HEK293 (cell line): ENCODE measurements at regions not wholly inside any gene's neighbourhood (a gene's known extent, or its start where the extent isn't known, plus 50 kb on each side); places are given as distances from the start of the nearest gene placed in this dataset.

Experiments
- CTCF ChIA-PET: fragments of 350-600 bp; formaldehyde crosslinking; extraction: SDS; loops from one replicate; lab custom pipeline; 2021; ENCODE audit warnings: antibody characterized with exemption; lab: Yijun Ruan, JAX
- POLR2A ChIA-PET: fragments of 300-600 bp; formaldehyde crosslinking; extraction: SDS; loops from one replicate; lab custom pipeline; 2020; ENCODE audit warnings: antibody characterized with exemption, inconsistent platforms; lab: Yijun Ruan, JAX
- H3K27ac ChIP-seq: fragments of 200-500 bp; sonication (Bioruptor generic); 2 replicates; pipeline ENCODE4 v1.5.1; 2014; ENCODE audit warnings: low read depth, low read length, control low read depth, inconsistent platforms; ENCODE audit errors: extremely low read depth
- H3K36me3 ChIP-seq, 2 experiments: fragments of 200-500 bp in 1 of 2; sonication (Bioruptor generic) in 1 of 2; 1 replicate in 1 of 2; 2 replicates in 1 of 2; pipeline ENCODE4 v1.5.1; 2014 to 2017; ENCODE audit warnings: inconsistent platforms in 2 of 2, low read length in 2 of 2; ENCODE audit not compliant: control insufficient read depth in 2 of 2, insufficient read depth in 1 of 2
- H3K4me1 ChIP-seq: fragments of 200-500 bp; sonication (Bioruptor generic); 2 replicates; pipeline ENCODE4 v1.5.1; 2014; ENCODE audit warnings: mild to moderate bottlenecking, low read length, inconsistent platforms; ENCODE audit not compliant: control insufficient read depth, insufficient read depth
- H3K4me3 ChIP-seq: 2 replicates; pipeline ENCODE4 v1.5.1; 2011; ENCODE audit warnings: low read depth, mild to moderate bottlenecking, control low read depth, low read length, moderate library complexity
- H3K9me3 ChIP-seq: fragments of 200-500 bp; sonication (Bioruptor generic); 2 replicates; pipeline ENCODE4 v1.5.1; 2014; ENCODE audit warnings: low read depth, low read length, inconsistent platforms; ENCODE audit not compliant: control insufficient read depth, insufficient read depth
- BCL11B ChIP-seq: fragments of 450-650 bp; formaldehyde crosslinking; IDR thresholded peaks from 2 replicates; pipeline ENCODE4 v1.5.1; 2016; ENCODE audit warnings: low read depth, missing biosample characterization, missing genetic modification characterization
- GLIS1 ChIP-seq: fragments of 450-650 bp; formaldehyde crosslinking; IDR thresholded peaks from 2 replicates; pipeline ENCODE4 v1.5.1; 2016; ENCODE audit warnings: missing biosample characterization, missing genetic modification characterization
- IKZF3 ChIP-seq: fragments of 450-650 bp; IDR thresholded peaks from 2 replicates; pipeline ENCODE4 v1.5.0; 2018; ENCODE audit warnings: missing biosample characterization, mild to moderate bottlenecking, missing genetic modification characterization, moderate library complexity
- MEIS1 ChIP-seq: sonication (generic); formaldehyde crosslinking; IDR thresholded peaks from 2 replicates; pipeline ENCODE4 v1.8.1; 2022; ENCODE audit warnings: missing genetic modification reagents, mild to moderate bottlenecking, borderline replicate concordance
- SALL2 ChIP-seq: fragments of 450-650 bp; formaldehyde crosslinking; IDR thresholded peaks from 2 replicates; pipeline ENCODE4 v1.5.0; 2017; ENCODE audit warnings: missing biosample characterization, mild to moderate bottlenecking, missing genetic modification characterization, borderline replicate concordance
- WT1 ChIP-seq: fragments of 450-650 bp; formaldehyde crosslinking; IDR thresholded peaks from 2 replicates; pipeline ENCODE4 v1.5.1; 2016; ENCODE audit warnings: missing biosample characterization, missing genetic modification characterization
- ZIC2 ChIP-seq: fragments of 450-650 bp; formaldehyde crosslinking; IDR thresholded peaks from 2 replicates; pipeline ENCODE4 v1.5.1; 2016; ENCODE audit warnings: missing biosample characterization, missing genetic modification characterization
- ZNF121 ChIP-seq: fragments of 450-650 bp; formaldehyde crosslinking; IDR thresholded peaks from 2 replicates; pipeline ENCODE4 v1.5.1; 2016; ENCODE audit warnings: missing biosample characterization, missing genetic modification characterization
- ZNF133 ChIP-seq: fragments of 450-650 bp; formaldehyde crosslinking; IDR thresholded peaks from 2 replicates; pipeline ENCODE4 v1.5.1; 2016; ENCODE audit warnings: missing biosample characterization, missing genetic modification characterization
- ZNF138 ChIP-seq: fragments of 450-650 bp; formaldehyde crosslinking; IDR thresholded peaks from 2 replicates; pipeline ENCODE4 v1.5.1; 2016; ENCODE audit warnings: missing biosample characterization, missing genetic modification characterization, borderline replicate concordance
- ZNF341 ChIP-seq: fragments of 450-650 bp; formaldehyde crosslinking; IDR thresholded peaks from 2 replicates; pipeline ENCODE4; 2016; ENCODE audit warnings: low read depth, missing biosample characterization, missing genetic modification characterization
- ZNF501 ChIP-seq: fragments of 450-650 bp; formaldehyde crosslinking; IDR thresholded peaks from 2 replicates; pipeline ENCODE4 v1.5.1; 2016; ENCODE audit warnings: missing biosample characterization, missing genetic modification characterization
- ZNF664 ChIP-seq: fragments of 450-650 bp; formaldehyde crosslinking; IDR thresholded peaks from 2 replicates; pipeline ENCODE4 v1.5.1; 2016; ENCODE audit warnings: missing biosample characterization, missing genetic modification characterization
- ZNF76 ChIP-seq: fragments of 450-650 bp; formaldehyde crosslinking; IDR thresholded peaks from 2 replicates; pipeline ENCODE4; 2016; ENCODE audit warnings: low read depth, missing biosample characterization, missing genetic modification characterization, borderline replicate concordance
- ZSCAN23 ChIP-seq: fragments of 450-650 bp; formaldehyde crosslinking; IDR thresholded peaks from 2 replicates; pipeline ENCODE4 v1.5.1; 2016; ENCODE audit warnings: missing biosample characterization, missing genetic modification characterization
- TF ChIP-seq, protein P1 (sequence below): fragments of 450-650 bp; formaldehyde crosslinking; IDR thresholded peaks from 2 replicates; pipeline ENCODE4 v1.5.1; 2017; ENCODE audit warnings: missing biosample characterization, missing genetic modification characterization
- TF ChIP-seq, protein P2 (sequence below): fragments of 450-650 bp; formaldehyde crosslinking; IDR thresholded peaks from 2 replicates; pipeline ENCODE4 v1.5.1; 2016; ENCODE audit warnings: missing biosample characterization, missing genetic modification characterization
- TF ChIP-seq, protein P3 (sequence below): fragments of 450-650 bp; formaldehyde crosslinking; IDR thresholded peaks from 2 replicates; pipeline ENCODE4 v1.5.1; 2016; ENCODE audit warnings: missing biosample characterization, missing genetic modification characterization, borderline replicate concordance
- TF ChIP-seq, protein P4 (sequence below): fragments of 450-650 bp; formaldehyde crosslinking; IDR thresholded peaks from 2 replicates; pipeline ENCODE4 v1.5.1; 2016; ENCODE audit warnings: missing biosample characterization, missing genetic modification characterization
- TF ChIP-seq, protein P5 (sequence below): fragments of 450-650 bp; formaldehyde crosslinking; conservative IDR thresholded peaks from 2 replicates; pipeline ENCODE4 v1.5.1; 2016; ENCODE audit warnings: low read depth, missing biosample characterization, missing genetic modification characterization

DNA sequence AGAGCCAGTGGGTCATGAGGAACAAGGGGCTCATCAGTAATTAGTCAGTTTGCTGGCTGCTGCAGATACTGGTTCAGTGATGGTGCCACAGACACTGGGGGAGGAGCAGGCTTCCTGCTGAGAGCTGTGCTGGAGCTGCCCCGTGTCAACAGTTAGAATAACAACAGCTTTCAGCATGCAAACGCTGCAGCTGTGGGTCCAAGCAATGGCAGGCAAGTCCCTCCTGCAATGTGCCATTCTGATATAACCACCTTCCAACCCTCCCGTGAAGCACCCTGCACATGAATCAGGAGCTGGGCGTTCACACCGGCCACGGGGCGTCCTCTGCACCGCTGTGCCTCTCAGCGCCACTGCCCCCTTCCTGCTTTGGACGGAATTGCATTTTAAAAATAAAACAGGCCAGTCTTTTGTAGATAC, 258.4 kb upstream of the SFSWAP start:
- H3K4me1 ChIP-seq = no peaks in the 10 kb centered on the region
- H3K27ac ChIP-seq = no peak overlapping the region
- ChIA-PET POLR2A (no interaction called here), CTCF (interaction anchor here (0.6 to 0.8 kb wide), 4 partner anchors 27 to 558 kb away, joined by 3 to 4 read pairs (median 3); no protein-coding TSS in a partner anchor)
- TF ChIP-seq ZNF501 (tag by site-specific recombination) = no peak
- TF ChIP-seq IKZF3 (tag by site-specific recombination) = no peak
- TF ChIP-seq ZNF121 (tag by site-specific recombination) = 0 out of 2 replicates have a peak, but pooled peaks have one; percentile 27
- TF ChIP-seq WT1 (tag by site-specific recombination) = no peak
- TF ChIP-seq GLIS1 (tag by site-specific recombination) = peak; percentile 31
- TF ChIP-seq BCL11B = no peak
- TF ChIP-seq ZIC2 = peak; percentile 50
- TF ChIP-seq, protein P1, sequence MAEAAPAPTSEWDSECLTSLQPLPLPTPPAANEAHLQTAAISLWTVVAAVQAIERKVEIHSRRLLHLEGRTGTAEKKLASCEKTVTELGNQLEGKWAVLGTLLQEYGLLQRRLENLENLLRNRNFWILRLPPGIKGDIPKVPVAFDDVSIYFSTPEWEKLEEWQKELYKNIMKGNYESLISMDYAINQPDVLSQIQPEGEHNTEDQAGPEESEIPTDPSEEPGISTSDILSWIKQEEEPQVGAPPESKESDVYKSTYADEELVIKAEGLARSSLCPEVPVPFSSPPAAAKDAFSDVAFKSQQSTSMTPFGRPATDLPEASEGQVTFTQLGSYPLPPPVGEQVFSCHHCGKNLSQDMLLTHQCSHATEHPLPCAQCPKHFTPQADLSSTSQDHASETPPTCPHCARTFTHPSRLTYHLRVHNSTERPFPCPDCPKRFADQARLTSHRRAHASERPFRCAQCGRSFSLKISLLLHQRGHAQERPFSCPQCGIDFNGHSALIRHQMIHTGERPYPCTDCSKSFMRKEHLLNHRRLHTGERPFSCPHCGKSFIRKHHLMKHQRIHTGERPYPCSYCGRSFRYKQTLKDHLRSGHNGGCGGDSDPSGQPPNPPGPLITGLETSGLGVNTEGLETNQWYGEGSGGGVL = no peak
- TF ChIP-seq ZNF138 (tag by site-specific recombination) = no peak
- no peak for TF ChIP-seq SALL2 (tag by site-specific recombination)
- no peak for TF ChIP-seq ZSCAN23
- TF ChIP-seq, protein P2, sequence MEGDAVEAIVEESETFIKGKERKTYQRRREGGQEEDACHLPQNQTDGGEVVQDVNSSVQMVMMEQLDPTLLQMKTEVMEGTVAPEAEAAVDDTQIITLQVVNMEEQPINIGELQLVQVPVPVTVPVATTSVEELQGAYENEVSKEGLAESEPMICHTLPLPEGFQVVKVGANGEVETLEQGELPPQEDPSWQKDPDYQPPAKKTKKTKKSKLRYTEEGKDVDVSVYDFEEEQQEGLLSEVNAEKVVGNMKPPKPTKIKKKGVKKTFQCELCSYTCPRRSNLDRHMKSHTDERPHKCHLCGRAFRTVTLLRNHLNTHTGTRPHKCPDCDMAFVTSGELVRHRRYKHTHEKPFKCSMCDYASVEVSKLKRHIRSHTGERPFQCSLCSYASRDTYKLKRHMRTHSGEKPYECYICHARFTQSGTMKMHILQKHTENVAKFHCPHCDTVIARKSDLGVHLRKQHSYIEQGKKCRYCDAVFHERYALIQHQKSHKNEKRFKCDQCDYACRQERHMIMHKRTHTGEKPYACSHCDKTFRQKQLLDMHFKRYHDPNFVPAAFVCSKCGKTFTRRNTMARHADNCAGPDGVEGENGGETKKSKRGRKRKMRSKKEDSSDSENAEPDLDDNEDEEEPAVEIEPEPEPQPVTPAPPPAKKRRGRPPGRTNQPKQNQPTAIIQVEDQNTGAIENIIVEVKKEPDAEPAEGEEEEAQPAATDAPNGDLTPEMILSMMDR = 0 out of 2 replicates have a peak, but pooled peaks have one; percentile 18
- no peak for TF ChIP-seq MEIS1 (CRISPR knock-in tag)
- no peak for TF ChIP-seq ZNF76 (tag by site-specific recombination)
- no peak overlapping the region for H3K4me3 ChIP-seq
- H3K36me3 ChIP-seq = no peaks in the 10 kb centered on the region
- H3K9me3 ChIP-seq = no peaks in the 10 kb centered on the region

DNA sequence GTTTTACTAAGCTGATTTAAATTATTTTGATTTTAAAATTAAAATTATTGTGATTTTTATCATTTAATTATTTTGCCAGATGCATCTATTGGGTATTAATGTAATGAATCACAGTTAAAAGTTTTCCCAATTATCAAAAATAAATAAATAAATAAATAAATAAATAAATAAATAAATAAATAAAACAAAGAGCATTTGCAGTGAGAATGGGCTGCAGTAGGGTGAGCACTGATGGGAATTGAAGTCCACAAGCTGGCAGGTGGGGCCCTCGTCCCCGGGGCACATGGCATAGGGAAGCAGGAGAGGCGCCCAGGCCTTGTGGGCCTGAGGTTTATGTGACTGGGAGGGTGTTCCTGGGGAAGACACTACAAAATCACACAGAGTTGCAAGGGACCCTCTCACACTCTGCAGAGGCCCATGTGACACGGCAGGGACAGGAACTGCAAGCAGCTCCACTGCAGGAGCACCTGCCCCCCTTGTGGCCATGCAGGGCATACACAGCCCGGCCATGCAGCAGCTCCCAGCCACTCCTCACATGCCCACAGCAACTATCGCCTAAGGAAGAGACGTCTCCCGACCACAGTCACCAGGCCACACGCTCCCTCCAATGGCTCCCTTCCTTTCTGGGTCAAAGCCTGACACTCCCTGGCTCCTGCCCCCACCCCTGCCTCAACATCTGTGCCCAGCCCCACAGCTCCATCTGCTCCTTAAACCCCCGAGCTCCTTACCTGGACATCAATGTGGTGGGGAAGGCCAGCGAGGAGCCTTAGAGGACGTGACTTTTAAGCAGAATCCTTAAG, 256.3 kb upstream of the SFSWAP start:
- ChIA-PET POLR2A (no interaction called here), CTCF (interaction anchor here (0.5 to 2.5 kb wide), 27 partner anchors 9 to 773 kb away, joined by 3 to 23 read pairs (median 4); no protein-coding TSS in a partner anchor)
- no peaks in the 10 kb centered on the region for H3K9me3 ChIP-seq
- H3K27ac ChIP-seq = no peak overlapping the region
- no peak overlapping the region for H3K4me3 ChIP-seq
- H3K4me1 ChIP-seq = no peaks in the 10 kb centered on the region
- no peaks in the 10 kb centered on the region for H3K36me3 ChIP-seq
- TF ChIP-seq ZNF664 (tag by site-specific recombination) = peak; percentile 68; the same call in 1 of the 2 replicates
- TF ChIP-seq ZNF138 (tag by site-specific recombination) = peak; percentile 91; the same call in 1 of the 2 replicates
- peak; percentile 45; the same call in 1 of the 2 replicates for TF ChIP-seq ZNF341
- TF ChIP-seq ZNF133 = no peak
- TF ChIP-seq, protein P3, sequence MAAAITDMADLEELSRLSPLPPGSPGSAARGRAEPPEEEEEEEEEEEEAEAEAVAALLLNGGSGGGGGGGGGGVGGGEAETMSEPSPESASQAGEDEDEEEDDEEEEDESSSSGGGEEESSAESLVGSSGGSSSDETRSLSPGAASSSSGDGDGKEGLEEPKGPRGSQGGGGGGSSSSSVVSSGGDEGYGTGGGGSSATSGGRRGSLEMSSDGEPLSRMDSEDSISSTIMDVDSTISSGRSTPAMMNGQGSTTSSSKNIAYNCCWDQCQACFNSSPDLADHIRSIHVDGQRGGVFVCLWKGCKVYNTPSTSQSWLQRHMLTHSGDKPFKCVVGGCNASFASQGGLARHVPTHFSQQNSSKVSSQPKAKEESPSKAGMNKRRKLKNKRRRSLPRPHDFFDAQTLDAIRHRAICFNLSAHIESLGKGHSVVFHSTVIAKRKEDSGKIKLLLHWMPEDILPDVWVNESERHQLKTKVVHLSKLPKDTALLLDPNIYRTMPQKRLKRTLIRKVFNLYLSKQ (tag by site-specific recombination) = peak; percentile 68; the same call in 1 of the 2 replicates
- TF ChIP-seq, protein P4, sequence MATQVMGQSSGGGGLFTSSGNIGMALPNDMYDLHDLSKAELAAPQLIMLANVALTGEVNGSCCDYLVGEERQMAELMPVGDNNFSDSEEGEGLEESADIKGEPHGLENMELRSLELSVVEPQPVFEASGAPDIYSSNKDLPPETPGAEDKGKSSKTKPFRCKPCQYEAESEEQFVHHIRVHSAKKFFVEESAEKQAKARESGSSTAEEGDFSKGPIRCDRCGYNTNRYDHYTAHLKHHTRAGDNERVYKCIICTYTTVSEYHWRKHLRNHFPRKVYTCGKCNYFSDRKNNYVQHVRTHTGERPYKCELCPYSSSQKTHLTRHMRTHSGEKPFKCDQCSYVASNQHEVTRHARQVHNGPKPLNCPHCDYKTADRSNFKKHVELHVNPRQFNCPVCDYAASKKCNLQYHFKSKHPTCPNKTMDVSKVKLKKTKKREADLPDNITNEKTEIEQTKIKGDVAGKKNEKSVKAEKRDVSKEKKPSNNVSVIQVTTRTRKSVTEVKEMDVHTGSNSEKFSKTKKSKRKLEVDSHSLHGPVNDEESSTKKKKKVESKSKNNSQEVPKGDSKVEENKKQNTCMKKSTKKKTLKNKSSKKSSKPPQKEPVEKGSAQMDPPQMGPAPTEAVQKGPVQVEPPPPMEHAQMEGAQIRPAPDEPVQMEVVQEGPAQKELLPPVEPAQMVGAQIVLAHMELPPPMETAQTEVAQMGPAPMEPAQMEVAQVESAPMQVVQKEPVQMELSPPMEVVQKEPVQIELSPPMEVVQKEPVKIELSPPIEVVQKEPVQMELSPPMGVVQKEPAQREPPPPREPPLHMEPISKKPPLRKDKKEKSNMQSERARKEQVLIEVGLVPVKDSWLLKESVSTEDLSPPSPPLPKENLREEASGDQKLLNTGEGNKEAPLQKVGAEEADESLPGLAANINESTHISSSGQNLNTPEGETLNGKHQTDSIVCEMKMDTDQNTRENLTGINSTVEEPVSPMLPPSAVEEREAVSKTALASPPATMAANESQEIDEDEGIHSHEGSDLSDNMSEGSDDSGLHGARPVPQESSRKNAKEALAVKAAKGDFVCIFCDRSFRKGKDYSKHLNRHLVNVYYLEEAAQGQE = peak; percentile 86
- TF ChIP-seq, protein P5, sequence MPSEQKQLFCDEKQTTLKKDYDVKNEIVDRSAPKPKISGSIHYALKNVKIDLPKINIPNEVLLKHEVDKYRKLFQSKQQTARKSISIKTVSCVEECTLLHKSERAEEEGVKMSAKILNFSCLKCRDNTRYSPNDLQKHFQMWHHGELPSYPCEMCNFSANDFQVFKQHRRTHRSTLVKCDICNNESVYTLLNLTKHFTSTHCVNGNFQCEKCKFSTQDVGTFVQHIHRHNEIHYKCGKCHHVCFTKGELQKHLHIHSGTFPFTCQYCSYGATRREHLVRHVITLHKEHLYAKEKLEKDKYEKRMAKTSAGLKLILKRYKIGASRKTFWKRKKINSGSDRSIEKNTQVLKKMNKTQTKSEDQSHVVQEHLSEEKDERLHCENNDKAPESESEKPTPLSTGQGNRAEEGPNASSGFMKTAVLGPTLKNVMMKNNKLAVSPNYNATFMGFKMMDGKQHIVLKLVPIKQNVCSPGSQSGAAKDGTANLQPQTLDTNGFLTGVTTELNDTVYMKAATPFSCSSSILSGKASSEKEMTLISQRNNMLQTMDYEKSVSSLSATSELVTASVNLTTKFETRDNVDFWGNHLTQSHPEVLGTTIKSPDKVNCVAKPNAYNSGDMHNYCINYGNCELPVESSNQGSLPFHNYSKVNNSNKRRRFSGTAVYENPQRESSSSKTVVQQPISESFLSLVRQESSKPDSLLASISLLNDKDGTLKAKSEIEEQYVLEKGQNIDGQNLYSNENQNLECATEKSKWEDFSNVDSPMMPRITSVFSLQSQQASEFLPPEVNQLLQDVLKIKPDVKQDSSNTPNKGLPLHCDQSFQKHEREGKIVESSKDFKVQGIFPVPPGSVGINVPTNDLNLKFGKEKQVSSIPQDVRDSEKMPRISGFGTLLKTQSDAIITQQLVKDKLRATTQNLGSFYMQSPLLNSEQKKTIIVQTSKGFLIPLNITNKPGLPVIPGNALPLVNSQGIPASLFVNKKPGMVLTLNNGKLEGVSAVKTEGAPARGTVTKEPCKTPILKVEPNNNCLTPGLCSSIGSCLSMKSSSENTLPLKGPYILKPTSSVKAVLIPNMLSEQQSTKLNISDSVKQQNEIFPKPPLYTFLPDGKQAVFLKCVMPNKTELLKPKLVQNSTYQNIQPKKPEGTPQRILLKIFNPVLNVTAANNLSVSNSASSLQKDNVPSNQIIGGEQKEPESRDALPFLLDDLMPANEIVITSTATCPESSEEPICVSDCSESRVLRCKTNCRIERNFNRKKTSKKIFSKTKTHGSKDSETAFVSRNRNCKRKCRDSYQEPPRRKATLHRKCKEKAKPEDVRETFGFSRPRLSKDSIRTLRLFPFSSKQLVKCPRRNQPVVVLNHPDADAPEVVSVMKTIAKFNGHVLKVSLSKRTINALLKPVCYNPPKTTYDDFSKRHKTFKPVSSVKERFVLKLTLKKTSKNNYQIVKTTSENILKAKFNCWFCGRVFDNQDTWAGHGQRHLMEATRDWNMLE = peak; percentile 95
